ENCODE measurements at regions not wholly inside any gene's neighbourhood (a gene's known extent, or its start where the extent isn't known, plus 50 kb on each side); places are given as distances from the start of the nearest gene placed in this dataset.

- Histone ChIP-seq H3K4me1 (peaks cover 0 to 13% (median 6%) of the 10 kb centered on the region in 4 donors), H3K36me3 (no peaks in the 10 kb centered on the region), H3K4me3 (no peak overlapping the region), H3K27me3 (peaks cover 15% of the 10 kb centered on the region), H3K9me3 (no peaks in the 10 kb centered on the region), H3K27ac (no peak overlapping the region)
- no peak for DNase-seq
- WGBS, 2 donors (ENCODE audit: low coverage in 1 of 2): 80% methylated on average over 5 of the region's 5 CpGs; no CpG with 5 or more reads in 1 of the 2 donors
- in situ Hi-C loops (cut with MboI; ENCODE audit: low pct_ligation_motif_present in 1 of 4, low pct_unique_long_range_greater_than_20kb in 1 of 4, low sequenced_read_pairs in 3 of 4) (no loop called here), intact Hi-C loops (cut with DNase I; ENCODE audit: low total_unique reads) (no loop called here)
- TF ChIP-seq POLR2AphosphoS5 (IDR thresholded peaks at IDR 0.05): no peak
- TF ChIP-seq, protein P1, sequence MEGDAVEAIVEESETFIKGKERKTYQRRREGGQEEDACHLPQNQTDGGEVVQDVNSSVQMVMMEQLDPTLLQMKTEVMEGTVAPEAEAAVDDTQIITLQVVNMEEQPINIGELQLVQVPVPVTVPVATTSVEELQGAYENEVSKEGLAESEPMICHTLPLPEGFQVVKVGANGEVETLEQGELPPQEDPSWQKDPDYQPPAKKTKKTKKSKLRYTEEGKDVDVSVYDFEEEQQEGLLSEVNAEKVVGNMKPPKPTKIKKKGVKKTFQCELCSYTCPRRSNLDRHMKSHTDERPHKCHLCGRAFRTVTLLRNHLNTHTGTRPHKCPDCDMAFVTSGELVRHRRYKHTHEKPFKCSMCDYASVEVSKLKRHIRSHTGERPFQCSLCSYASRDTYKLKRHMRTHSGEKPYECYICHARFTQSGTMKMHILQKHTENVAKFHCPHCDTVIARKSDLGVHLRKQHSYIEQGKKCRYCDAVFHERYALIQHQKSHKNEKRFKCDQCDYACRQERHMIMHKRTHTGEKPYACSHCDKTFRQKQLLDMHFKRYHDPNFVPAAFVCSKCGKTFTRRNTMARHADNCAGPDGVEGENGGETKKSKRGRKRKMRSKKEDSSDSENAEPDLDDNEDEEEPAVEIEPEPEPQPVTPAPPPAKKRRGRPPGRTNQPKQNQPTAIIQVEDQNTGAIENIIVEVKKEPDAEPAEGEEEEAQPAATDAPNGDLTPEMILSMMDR (IDR thresholded peaks at IDR 0.05): no peak
- no peak for TF ChIP-seq POLR2A (IDR thresholded peaks at IDR 0.05)
- no peak for TF ChIP-seq EP300 (IDR thresholded peaks at IDR 0.05; ENCODE audit: low read depth)
Observed at GRCh38 chr17:77553459-77554066, 404.9 kb upstream of the TNRC6C start.

DNA sequence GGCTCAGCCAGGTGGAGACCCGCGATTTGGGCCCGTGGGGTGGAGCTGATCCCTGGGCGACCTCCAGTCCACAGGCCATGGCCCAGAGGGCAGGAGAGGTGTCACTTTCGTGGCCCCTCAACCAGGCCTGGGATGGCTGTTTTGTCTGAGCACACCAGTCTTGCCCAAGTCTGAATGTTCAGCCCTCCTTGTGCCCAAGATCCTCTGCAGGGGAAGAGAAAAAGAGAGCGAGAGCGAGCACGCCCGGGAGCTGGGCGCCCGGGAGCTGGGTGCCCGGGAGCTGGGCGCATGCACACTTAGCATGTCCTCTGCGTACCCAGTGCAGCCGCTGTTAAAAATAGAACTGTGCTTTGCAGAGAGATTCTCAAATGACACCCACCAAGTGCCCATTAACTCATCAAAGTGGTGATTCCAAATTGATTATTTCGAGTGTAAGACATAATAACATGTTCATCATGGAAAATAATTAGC, 403.3 kb upstream of the TNRC6C start:
- no peaks in the 10 kb centered on the region for H3K9me3 ChIP-seq
- in situ Hi-C loops (cut with MboI; ENCODE audit: low pct_ligation_motif_present in 1 of 4, low pct_unique_long_range_greater_than_20kb in 1 of 4, low sequenced_read_pairs in 3 of 4): no loop called here
- TF ChIP-seq POLR2AphosphoS5 (IDR thresholded peaks at IDR 0.05): no peak
- TF ChIP-seq POLR2A (IDR thresholded peaks at IDR 0.05): no peak
- no peak for TF ChIP-seq EP300 (IDR thresholded peaks at IDR 0.05; ENCODE audit: low read depth)
- TF ChIP-seq, protein P1 (IDR thresholded peaks at IDR 0.05): no peak
- peaks cover 15% of the 10 kb centered on the region for H3K27me3 ChIP-seq
- no peak overlapping the region for H3K27ac ChIP-seq
- peaks cover 0 to 13% (median 6%) of the 10 kb centered on the region in 4 donors for H3K4me1 ChIP-seq
- no peak for DNase-seq
- intact Hi-C loops (cut with DNase I; ENCODE audit: low total_unique reads): no loop called here
- no peaks in the 10 kb centered on the region for H3K36me3 ChIP-seq
- 80 to 83% methylated on average over 10 to 16 of the region's 16 CpGs for WGBS, 2 donors (ENCODE audit: low coverage in 1 of 2)
- H3K4me3 ChIP-seq: no peak overlapping the region

DNA sequence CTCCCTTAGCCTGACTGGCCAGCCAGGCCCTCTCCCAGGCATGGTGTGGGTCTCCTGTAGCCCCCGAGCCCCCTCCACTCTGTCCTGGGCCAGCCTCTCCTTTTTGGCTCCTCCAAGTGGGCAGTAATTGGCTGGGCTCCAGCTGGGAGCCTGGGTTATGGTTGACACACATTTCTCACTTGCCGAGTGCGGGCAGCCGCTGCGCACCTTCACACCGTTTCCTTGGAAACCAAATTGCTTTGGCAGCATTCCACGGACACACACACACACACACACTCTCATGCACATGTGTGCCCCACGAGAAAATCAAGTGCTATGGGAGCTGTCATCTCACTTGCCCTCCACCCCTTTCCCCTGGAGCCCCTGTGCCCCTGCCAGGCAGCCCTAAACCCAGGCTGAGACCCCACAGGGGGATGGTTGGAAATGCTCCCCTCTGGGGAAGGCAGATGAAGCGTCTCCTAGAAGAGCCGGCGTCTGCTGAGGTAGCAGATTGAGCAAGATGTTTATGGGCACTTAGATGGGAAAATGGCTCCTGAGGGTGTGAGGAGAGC, 402.7 kb upstream of the TNRC6C start:
- intact Hi-C loops (cut with DNase I; ENCODE audit: low total_unique reads): no loop called here
- 36% methylated on average over 11 of the region's 11 CpGs; no CpG with 5 or more reads in 1 of the 2 donors for WGBS, 2 donors (ENCODE audit: low coverage in 1 of 2)
- no peak overlapping the region for H3K27ac ChIP-seq
- H3K27me3 ChIP-seq: peaks cover 15% of the 10 kb centered on the region
- no peaks in the 10 kb centered on the region for H3K36me3 ChIP-seq
- DNase-seq: peak; percentile 16
- in situ Hi-C loops (cut with MboI; ENCODE audit: low pct_ligation_motif_present in 1 of 4, low pct_unique_long_range_greater_than_20kb in 1 of 4, low sequenced_read_pairs in 3 of 4): no loop called here
- TF ChIP-seq POLR2A (IDR thresholded peaks at IDR 0.05) (no peak), POLR2AphosphoS5 (IDR thresholded peaks at IDR 0.05) (no peak), EP300 (IDR thresholded peaks at IDR 0.05; ENCODE audit: low read depth) (no peak)
- TF ChIP-seq, protein P1 (IDR thresholded peaks at IDR 0.05): no peak
- peaks cover 0 to 13% (median 6%) of the 10 kb centered on the region in 4 donors for H3K4me1 ChIP-seq
- H3K4me3 ChIP-seq: no peak overlapping the region
- H3K9me3 ChIP-seq: no peaks in the 10 kb centered on the region

DNA sequence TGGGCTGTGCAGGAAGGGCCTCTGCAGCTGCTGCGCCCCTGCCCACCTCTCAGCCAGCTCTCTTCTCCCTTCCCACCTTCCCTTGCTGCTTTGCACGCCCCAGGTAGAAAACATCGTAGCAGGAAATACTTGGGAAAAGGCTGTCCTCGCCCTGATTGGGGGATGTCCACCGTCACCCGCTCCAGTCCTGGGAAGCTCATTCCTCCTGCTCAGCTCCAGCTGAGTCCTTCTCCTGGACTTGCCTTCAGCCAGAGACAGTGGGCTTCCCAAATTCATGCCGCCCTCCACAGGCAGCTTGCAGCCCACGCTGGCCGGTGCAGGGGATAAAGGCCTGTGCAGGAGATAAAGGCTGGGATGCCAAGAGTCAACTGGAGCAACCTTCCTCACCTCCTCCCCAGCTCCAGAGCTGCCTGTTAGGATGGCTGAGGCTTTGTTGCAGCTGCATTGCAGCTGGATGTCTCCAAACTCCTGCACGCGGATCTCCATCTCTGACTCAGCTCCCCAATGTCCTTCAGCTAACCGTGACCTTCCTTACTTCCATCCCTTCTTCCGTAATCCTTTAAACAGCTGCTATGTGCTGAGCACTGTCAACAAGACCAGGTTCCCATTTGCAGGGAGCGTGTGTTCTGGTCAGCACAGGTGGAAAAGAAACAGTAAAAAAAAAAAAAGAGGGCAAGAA, 402.0 kb upstream of the TNRC6C start:
- intact Hi-C loops (cut with DNase I; ENCODE audit: low total_unique reads) (no loop called here), in situ Hi-C loops (cut with MboI; ENCODE audit: low pct_ligation_motif_present in 1 of 4, low pct_unique_long_range_greater_than_20kb in 1 of 4, low sequenced_read_pairs in 3 of 4) (no loop called here)
- WGBS, 2 donors (ENCODE audit: low coverage in 1 of 2): 77 to 81% methylated on average over 3 to 14 of the region's 14 CpGs
- H3K36me3 ChIP-seq: no peaks in the 10 kb centered on the region
- peaks cover 0 to 13% (median 6%) of the 10 kb centered on the region in 4 donors for H3K4me1 ChIP-seq
- H3K4me3 ChIP-seq: no peak overlapping the region
- DNase-seq: no peak
- no peak overlapping the region for H3K27ac ChIP-seq
- peaks cover 15% of the 10 kb centered on the region for H3K27me3 ChIP-seq
- H3K9me3 ChIP-seq: no peaks in the 10 kb centered on the region
- TF ChIP-seq, protein P1 (IDR thresholded peaks at IDR 0.05): no peak
- TF ChIP-seq EP300 (IDR thresholded peaks at IDR 0.05; ENCODE audit: low read depth) (no peak), POLR2A (IDR thresholded peaks at IDR 0.05) (no peak), POLR2AphosphoS5 (IDR thresholded peaks at IDR 0.05) (no peak)

All from transverse colon (tissue), 4 donors.